Gastrocnemius medialis (tissue), 4 donors: ENCODE measurements at regions not wholly inside any gene's neighbourhood (a gene's known extent, or its start where the extent isn't known, plus 50 kb on each side); places are given as distances from the start of the nearest gene placed in this dataset.

ENCODE experiments used
- ATAC-seq, 2 donors: fragments of 150-250 bp; one replicate each; pipeline ENCODE4 v1.9.1; 2016
- DNase-seq, 2 donors: peaks; one replicate each; pipeline ENCODE4 v3.0.0-alpha.2; 2019
- H3K27ac ChIP-seq, 4 donors: fragments of 200-600 bp; sonication (generic); 1 replicate in 1 of 4; 2 replicates in 3 of 4; pipeline ENCODE4 v1.5.1; 2016 to 2018; ENCODE audit warnings: mild to moderate bottlenecking in 2 of 4, moderate library complexity in 1 of 4
- H3K27me3 ChIP-seq, 3 donors: fragments of 200-600 bp; sonication (generic) in 2 of 3; 1 replicate in 1 of 3; 2 replicates in 2 of 3; pipeline versions ENCODE4 v1.5.1 to v1.6.0; 2016 to 2019; ENCODE audit warnings: mild to moderate bottlenecking in 1 of 3, moderate library complexity in 1 of 3
- H3K36me3 ChIP-seq, 2 donors: fragments of 200-600 bp; sonication (generic) in 1 of 2; one replicate each; pipeline ENCODE4 v1.5.1; 2017 to 2018
- H3K4me1 ChIP-seq, 2 donors: fragments of 200-600 bp; sonication (generic) in 1 of 2; one replicate each; pipeline ENCODE4 v1.5.1; 2016 to 2017; ENCODE audit warnings: mild to moderate bottlenecking in 2 of 2
- H3K4me3 ChIP-seq, 4 donors: fragments of 200-600 bp; sonication (generic) in 3 of 4; 1 replicate in 1 of 4; 2 replicates in 3 of 4; pipeline ENCODE4 v1.5.1; 2016 to 2019; ENCODE audit warnings: mild to moderate bottlenecking in 2 of 4
- H3K9me3 ChIP-seq, 3 donors: fragments of 200-600 bp; sonication (generic) in 2 of 3; 1 replicate in 1 of 3; 2 replicates in 2 of 3; pipeline ENCODE4 v1.5.1; 2016 to 2019
- POLR2A ChIP-seq, 2 donors: fragments of 450-650 bp; IDR thresholded peaks; one replicate each; pipeline ENCODE4 v1.6.1; 2017; ENCODE audit warnings: antibody characterized with exemption in 2 of 2, mild to moderate bottlenecking in 2 of 2, moderate library complexity in 2 of 2
- in situ Hi-C, 4 donors: fragments of 200-750 bp; cut with MboI; loops; one replicate each; pipeline versions ENCODE4 v1.15.0 to v1.8.0; 2017; ENCODE audit warnings: low sequenced_read_pairs in 4 of 4
- intact Hi-C: fragments of 100-400 bp; cut with DNase I; formaldehyde crosslinking; loops from one replicate; pipeline ENCODE4 v1.15.1; 2023; ENCODE audit warnings: low total_unique reads
- TF ChIP-seq, protein P1 (sequence below), 5 experiments: fragments of 450-650 bp in 3 of 5; fragments of 200-600 bp in 2 of 5; sonication (generic) in 2 of 5; IDR thresholded peaks in 4 of 5; conservative IDR thresholded peaks in 1 of 5; 1 replicate in 4 of 5; 2 replicates in 1 of 5; pipeline ENCODE4 v1.5.1; 2016 to 2019; ENCODE audit warnings: antibody characterized with exemption in 5 of 5, mild to moderate bottlenecking in 3 of 5, moderate library complexity in 3 of 5

DNA sequence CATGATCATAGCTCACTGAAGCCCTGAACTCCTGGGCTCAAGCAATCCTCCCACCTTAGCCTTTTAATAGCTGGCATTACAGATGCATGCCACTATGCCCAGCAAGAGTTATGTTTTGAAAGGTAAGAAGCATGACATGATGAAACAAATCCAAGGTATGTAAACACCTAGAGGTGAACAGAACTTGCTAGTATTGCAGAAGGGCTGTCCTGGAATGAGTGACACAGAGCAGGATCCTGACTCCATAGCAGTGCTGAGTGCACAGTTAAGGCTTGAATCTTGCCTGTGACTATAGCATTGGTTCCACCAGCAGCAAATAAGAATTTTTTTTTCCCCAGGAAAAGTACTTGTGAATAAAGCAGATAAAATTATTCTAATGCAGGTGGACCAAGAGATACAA is 309.5 kb downstream of the PIK3C3 start:
- Histone ChIP-seq H3K27me3 (no peaks in the 10 kb centered on the region), H3K27ac (no peak overlapping the region), H3K9me3 (no peaks in the 10 kb centered on the region), H3K4me3 (no peak overlapping the region), H3K4me1 (no peaks in the 10 kb centered on the region), H3K36me3 (no peaks in the 10 kb centered on the region)
- no peak for DNase-seq
- in situ Hi-C loops (no loop called here), intact Hi-C loops (no loop called here)
- ATAC-seq = no peak
- TF ChIP-seq, protein P1, sequence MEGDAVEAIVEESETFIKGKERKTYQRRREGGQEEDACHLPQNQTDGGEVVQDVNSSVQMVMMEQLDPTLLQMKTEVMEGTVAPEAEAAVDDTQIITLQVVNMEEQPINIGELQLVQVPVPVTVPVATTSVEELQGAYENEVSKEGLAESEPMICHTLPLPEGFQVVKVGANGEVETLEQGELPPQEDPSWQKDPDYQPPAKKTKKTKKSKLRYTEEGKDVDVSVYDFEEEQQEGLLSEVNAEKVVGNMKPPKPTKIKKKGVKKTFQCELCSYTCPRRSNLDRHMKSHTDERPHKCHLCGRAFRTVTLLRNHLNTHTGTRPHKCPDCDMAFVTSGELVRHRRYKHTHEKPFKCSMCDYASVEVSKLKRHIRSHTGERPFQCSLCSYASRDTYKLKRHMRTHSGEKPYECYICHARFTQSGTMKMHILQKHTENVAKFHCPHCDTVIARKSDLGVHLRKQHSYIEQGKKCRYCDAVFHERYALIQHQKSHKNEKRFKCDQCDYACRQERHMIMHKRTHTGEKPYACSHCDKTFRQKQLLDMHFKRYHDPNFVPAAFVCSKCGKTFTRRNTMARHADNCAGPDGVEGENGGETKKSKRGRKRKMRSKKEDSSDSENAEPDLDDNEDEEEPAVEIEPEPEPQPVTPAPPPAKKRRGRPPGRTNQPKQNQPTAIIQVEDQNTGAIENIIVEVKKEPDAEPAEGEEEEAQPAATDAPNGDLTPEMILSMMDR (IDR thresholded peaks at IDR 0.05 in 4 of 5, conservative IDR thresholded peaks at IDR 0.05 in 1 of 5) = no peak
- TF ChIP-seq POLR2A (IDR thresholded peaks at IDR 0.05) = no peak

DNA sequence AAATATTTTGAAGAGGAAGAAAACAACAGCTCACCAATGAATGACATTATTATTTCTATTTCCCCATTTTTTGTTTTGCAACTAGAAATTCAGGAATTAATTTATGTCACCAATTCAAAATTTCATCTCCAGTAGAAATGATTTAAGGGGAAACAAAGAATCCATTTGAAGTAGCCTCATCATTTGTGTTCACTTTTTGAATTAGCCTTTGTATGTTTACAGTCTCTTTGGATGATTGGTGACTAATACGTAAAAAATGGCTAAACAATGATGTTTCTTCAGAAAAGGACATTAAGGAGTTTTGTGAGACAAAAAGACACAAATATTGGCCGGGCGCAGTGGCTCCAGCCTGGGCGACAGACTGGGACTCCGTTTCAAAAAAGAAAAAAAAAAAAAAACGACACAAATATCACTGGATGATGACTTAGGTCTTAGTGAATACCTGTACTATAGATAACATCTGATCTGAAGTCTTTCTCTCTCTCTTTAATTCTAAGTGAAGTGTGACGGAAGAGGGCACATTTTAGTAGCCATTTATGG is 313.2 kb downstream of the PIK3C3 start:
- DNase-seq = no peak
- Histone ChIP-seq H3K27ac (no peak overlapping the region), H3K36me3 (no peaks in the 10 kb centered on the region), H3K4me3 (no peak overlapping the region), H3K4me1 (no peaks in the 10 kb centered on the region), H3K27me3 (no peaks in the 10 kb centered on the region), H3K9me3 (no peaks in the 10 kb centered on the region)
- intact Hi-C loops = no loop called here
- no peak for TF ChIP-seq POLR2A (IDR thresholded peaks at IDR 0.05)
- TF ChIP-seq, protein P1 (IDR thresholded peaks at IDR 0.05 in 4 of 5, conservative IDR thresholded peaks at IDR 0.05 in 1 of 5) = no peak
- ATAC-seq = no peak
- in situ Hi-C loops = no loop called here

DNA sequence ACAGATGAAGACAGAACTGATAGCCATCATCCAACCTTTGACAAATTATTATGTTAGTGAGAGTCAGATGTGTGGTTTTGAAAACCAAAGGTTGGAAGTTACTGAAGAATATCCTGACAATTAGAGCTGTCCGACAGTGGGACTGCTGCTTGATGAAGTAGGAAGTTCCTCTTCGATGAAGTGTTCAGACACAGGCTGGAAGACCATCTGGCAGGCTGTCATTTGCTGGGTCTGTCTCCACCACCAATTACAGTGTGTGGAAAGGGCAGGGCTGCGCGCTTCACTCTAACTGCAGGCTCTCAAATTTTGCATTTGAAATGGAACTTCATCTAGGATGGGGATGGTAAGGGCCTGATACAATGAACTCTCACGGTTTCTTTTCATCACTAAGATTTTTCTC is 313.8 kb downstream of the PIK3C3 start:
- Histone ChIP-seq H3K27me3 (no peaks in the 10 kb centered on the region), H3K4me3 (no peak overlapping the region), H3K27ac (no peak overlapping the region), H3K36me3 (no peaks in the 10 kb centered on the region), H3K4me1 (no peaks in the 10 kb centered on the region), H3K9me3 (no peaks in the 10 kb centered on the region)
- no peak for ATAC-seq
- intact Hi-C loops = no loop called here
- no peak for TF ChIP-seq POLR2A (IDR thresholded peaks at IDR 0.05)
- TF ChIP-seq, protein P1 (IDR thresholded peaks at IDR 0.05 in 4 of 5, conservative IDR thresholded peaks at IDR 0.05 in 1 of 5) = no peak
- in situ Hi-C loops = no loop called here
- DNase-seq = no peak

DNA sequence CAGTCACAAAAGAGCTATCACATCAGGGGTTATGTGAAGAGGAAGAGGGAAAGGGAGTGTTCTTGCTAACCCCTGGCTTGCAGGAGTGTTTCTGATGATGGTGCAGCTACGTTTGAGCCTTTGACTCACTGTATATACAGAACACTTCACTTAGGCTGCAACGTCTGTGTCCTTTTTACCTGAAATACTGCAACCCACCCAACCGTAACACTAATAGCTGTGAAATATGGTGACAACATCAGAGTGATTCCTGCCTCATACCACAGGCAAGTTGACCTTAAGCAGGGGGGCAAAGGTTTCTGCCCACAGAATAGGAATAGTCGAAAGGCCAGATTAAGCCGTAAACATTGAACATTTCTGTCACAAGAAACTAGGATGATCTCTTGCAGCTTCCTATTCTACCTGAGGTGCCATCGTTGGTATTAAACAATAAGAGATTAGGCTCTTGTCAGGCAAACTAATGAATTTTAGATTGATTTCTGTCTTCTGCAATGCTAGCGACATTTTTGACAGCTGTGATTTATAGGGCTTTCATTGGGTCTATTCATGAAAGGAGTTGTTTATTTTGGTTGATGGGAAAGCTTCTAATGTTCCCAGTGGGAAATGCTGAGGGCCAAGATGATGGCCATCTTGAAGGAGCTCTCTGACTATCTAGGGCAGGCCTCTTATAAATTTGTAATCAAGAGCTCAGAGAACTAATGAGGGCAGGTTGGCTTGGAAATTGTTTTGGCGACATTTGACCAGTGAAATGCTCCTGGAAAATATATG is 316.8 kb downstream of the PIK3C3 start:
- Histone ChIP-seq H3K9me3 (no peaks in the 10 kb centered on the region), H3K36me3 (no peaks in the 10 kb centered on the region), H3K4me3 (no peak overlapping the region), H3K27ac (no peak overlapping the region), H3K4me1 (no peaks in the 10 kb centered on the region), H3K27me3 (no peaks in the 10 kb centered on the region)
- no peak for DNase-seq
- no peak for ATAC-seq
- TF ChIP-seq POLR2A (IDR thresholded peaks at IDR 0.05) = no peak
- TF ChIP-seq, protein P1 (IDR thresholded peaks at IDR 0.05 in 4 of 5, conservative IDR thresholded peaks at IDR 0.05 in 1 of 5) = no peak
- intact Hi-C loops = no loop called here
- in situ Hi-C loops = no loop called here
